Psoas muscle (tissue), 7 donors: ENCODE measurements at regions not wholly inside any gene's neighbourhood (a gene's known extent, or its start where the extent isn't known, plus 50 kb on each side); places are given as distances from the start of the nearest gene placed in this dataset.

ENCODE experiments used
- ATAC-seq, 4 donors: fragments of 200-7000 bp; cut with Tn5 transposase; one replicate each; pipeline ENCODE4 v1.9.1; 2020; ENCODE audit warnings: moderate library complexity in 3 of 4, mild to moderate bottlenecking in 2 of 4
- DNase-seq, 2 donors: peaks; one replicate each; pipeline ENCODE4 v3.0.0-alpha.2; 2020
- H3K27ac ChIP-seq: fragments of 200-600 bp; one replicate; pipeline ENCODE4 v1.8.0; 2022
- H3K27me3 ChIP-seq, 3 donors: fragments of 200-600 bp in 1 of 3; one replicate each; pipeline versions ENCODE4 v1.6.1 to v1.8.0; 2013 to 2022; ENCODE audit warnings: low read length in 2 of 3, mild to moderate bottlenecking in 2 of 3, moderate library complexity in 1 of 3; ENCODE audit not compliant: insufficient read depth in 3 of 3
- H3K36me3 ChIP-seq, 2 donors: fragments of 200-600 bp in 1 of 2; one replicate each; pipeline versions ENCODE4 v1.6.1 to v1.8.0; 2013 to 2022; ENCODE audit warnings: low read depth in 1 of 2, mild to moderate bottlenecking in 1 of 2, moderate library complexity in 1 of 2; ENCODE audit not compliant: insufficient read depth in 1 of 2
- H3K4me1 ChIP-seq: fragments of 200-600 bp; one replicate; pipeline ENCODE4 v1.8.0; 2022
- H3K4me3 ChIP-seq: fragments of 200-600 bp; one replicate; pipeline ENCODE4 v1.8.0; 2022; ENCODE audit warnings: mild to moderate bottlenecking
- H3K9me3 ChIP-seq: fragments of 200-600 bp; one replicate; pipeline ENCODE4 v1.8.0; 2022
- CTCF ChIP-seq: fragments of 200-600 bp; IDR thresholded peaks from one replicate; pipeline ENCODE4 v1.8.0; 2022; ENCODE audit warnings: antibody characterized with exemption
- WGBS, 3 donors: extraction: QIAGEN DNeasy Blood & Tissue Kit; methylation state at CpG; one replicate each; pipeline versions ENCODE4 v1.1.6 to v1.1.7; 2013; 5-methylcytosine and 5-hydroxymethylcytosine counted together
- intact Hi-C, 2 donors: fragments of 100-400 bp; cut with DNase I; formaldehyde crosslinking; loops; one replicate each; pipeline versions ENCODE4 v1.11.0 to v1.14.2; 2022
- donor health status: healthy with polysubstance abuse.
- donor health status: DM: no; HTN: no; CAD: no; lungs with moderate emphysema.
- donor health status: Bipolar disorder and iron deficiency.
- donor health status: healthy.
- donor health status: DM: yes; HTN: yes; CAD: no.
- donor health status: DM: no; HTN: no; CAD: no.
- donor health status: DM: yes; HTN: yes; CAD: no.

- intact Hi-C loops: no loop called here
These were observed 233.6 kb upstream of the BMPER start for GRCh38 chr7:33671531-33672262.

GRCh38 chr7:33673029-33673700 is 232.2 kb upstream of the BMPER start:
- Histone ChIP-seq H3K36me3 (no peaks in the 10 kb centered on the region), H3K27me3 (no peaks in the 10 kb centered on the region), H3K27ac (no peak overlapping the region), H3K9me3 (no peaks in the 10 kb centered on the region), H3K4me1 (no peaks in the 10 kb centered on the region), H3K4me3 (no peak overlapping the region)
- intact Hi-C loops: no loop called here
- 67 to 70% (median 68%) methylated on average over 4 of the region's 4 CpGs for WGBS, 3 donors
- no peak for ATAC-seq
- TF ChIP-seq CTCF: no peak
- no peak for DNase-seq

More at GRCh38 chr7:33671531-33672262, 233.6 kb upstream of the BMPER start:
- no peak for ATAC-seq
- Histone ChIP-seq H3K9me3 (no peaks in the 10 kb centered on the region), H3K4me3 (no peak overlapping the region), H3K27ac (no peak overlapping the region), H3K4me1 (no peaks in the 10 kb centered on the region), H3K36me3 (no peaks in the 10 kb centered on the region), H3K27me3 (no peaks in the 10 kb centered on the region)
- WGBS, 3 donors: 45 to 59% (median 46%) methylated on average over 3 of the region's 3 CpGs
- no peak for TF ChIP-seq CTCF
- no peak for DNase-seq

- DNase-seq: no peak
- TF ChIP-seq CTCF: no peak
- H3K4me3 ChIP-seq: no peak overlapping the region
- H3K9me3 ChIP-seq: peaks cover 7% of the 10 kb centered on the region
- 82 to 83% (median 82%) methylated on average over 4 of the region's 4 CpGs for WGBS, 3 donors
- no peak overlapping the region for H3K27ac ChIP-seq
- no peaks in the 10 kb centered on the region for H3K27me3 ChIP-seq
- ATAC-seq: no peak
- H3K4me1 ChIP-seq: no peaks in the 10 kb centered on the region
- no peaks in the 10 kb centered on the region for H3K36me3 ChIP-seq
- intact Hi-C loops: no loop called here
These were observed 230.4 kb upstream of the BMPER start for GRCh38 chr7:33674804-33675411.

DNA sequence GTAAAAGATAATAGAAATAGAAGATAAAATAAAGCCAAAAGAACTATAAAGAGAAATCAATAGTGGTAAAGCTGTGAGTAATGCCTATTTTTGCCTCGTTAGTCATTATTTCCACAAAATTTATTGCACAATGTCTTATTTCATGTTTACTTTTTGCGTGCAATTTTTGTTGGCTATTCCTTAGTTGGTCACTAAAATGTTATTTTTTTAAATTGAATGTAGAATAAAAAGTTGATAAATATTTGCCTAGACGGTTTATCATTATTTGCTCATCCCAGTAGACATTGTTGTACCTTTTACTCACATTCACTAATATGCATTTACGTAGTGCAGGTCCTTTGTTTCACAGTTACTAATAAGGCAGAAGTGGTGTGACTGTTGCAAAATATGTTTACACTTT is 227.8 kb upstream of the BMPER start:
- TF ChIP-seq CTCF: no peak
- no peak for DNase-seq
- Histone ChIP-seq H3K27me3 (no peaks in the 10 kb centered on the region), H3K27ac (no peak overlapping the region), H3K4me3 (no peak overlapping the region), H3K36me3 (no peaks in the 10 kb centered on the region), H3K9me3 (peaks cover 7% of the 10 kb centered on the region), H3K4me1 (no peaks in the 10 kb centered on the region)
- intact Hi-C loops: no loop called here
- ATAC-seq: no peak
- WGBS, 3 donors: 85 to 97% (median 97%) methylated on average over 4 of the region's 4 CpGs
